ENCODE measurements at regions not wholly inside any gene's neighbourhood (a gene's known extent, or its start where the extent isn't known, plus 50 kb on each side); places are given as distances from the start of the nearest gene placed in this dataset.
A peak's percentile ranks its signal among the peaks of the same experiment; 100 is the strongest.

- Histone ChIP-seq H3K27me3 (no peaks in the 10 kb centered on the region), H3K4me2 (no peak overlapping the region), H3K36me3 (no peaks in the 10 kb centered on the region), H3K27ac (no peak overlapping the region), H3K4me3 (no peak overlapping the region), H3K9me3 (ENCODE audit: low read depth) (no peaks in the 10 kb centered on the region), H3F3A (ENCODE audit: low read depth) (no peaks in the 10 kb centered on the region), H3K9ac (no peak overlapping the region), H3K4me1 (no peaks in the 10 kb centered on the region), H3K79me2 (ENCODE audit: low read depth) (no peaks in the 10 kb centered on the region), H2AFZ (replicated peaks) (no peak overlapping the region), H4K20me1 (ENCODE audit: low read depth) (no peaks in the 10 kb centered on the region)
- peaks cover 28% of the 10 kb centered on the region for H3K4me1 Mint-ChIP-seq
- H3K27me3 Mint-ChIP-seq (ENCODE audit: insufficient read depth, low read depth) = peaks cover 3% of the 10 kb centered on the region
- H3K27ac Mint-ChIP-seq = no peak overlapping the region
- H3K4me3 Mint-ChIP-seq = no peak overlapping the region
- TF ChIP-seq EZH2 (IDR thresholded peaks at IDR 0.05) = no peak
- TF ChIP-seq EZH2phosphoT487 (IDR thresholded peaks at IDR 0.05) = no peak
- TF ChIP-seq CTCF (IDR thresholded peaks at IDR 0.05) = no peak
- no peaks in the 10 kb centered on the region for H3K9me3 Mint-ChIP-seq
- no peak for DNase-seq (ENCODE audit: low spot score)
- no peaks in the 10 kb centered on the region for H3K36me3 Mint-ChIP-seq
Measured at GRCh38 chr11:116124922-116125714, 620.9 kb upstream of the CADM1 start.

- peaks cover 3% of the 10 kb centered on the region for H3K27me3 Mint-ChIP-seq (ENCODE audit: insufficient read depth, low read depth)
- Histone ChIP-seq H3K4me1 (no peaks in the 10 kb centered on the region), H4K20me1 (ENCODE audit: low read depth) (no peaks in the 10 kb centered on the region), H3K9ac (no peak overlapping the region), H2AFZ (replicated peaks) (no peak overlapping the region), H3F3A (ENCODE audit: low read depth) (no peaks in the 10 kb centered on the region), H3K79me2 (ENCODE audit: low read depth) (no peaks in the 10 kb centered on the region), H3K36me3 (no peaks in the 10 kb centered on the region), H3K27ac (no peak overlapping the region), H3K27me3 (no peaks in the 10 kb centered on the region), H3K9me3 (ENCODE audit: low read depth) (no peaks in the 10 kb centered on the region), H3K4me3 (no peak overlapping the region), H3K4me2 (no peak overlapping the region)
- peak overlapping the region; percentile 33 for H3K4me3 Mint-ChIP-seq
- no peak for DNase-seq (ENCODE audit: low spot score)
- no peak overlapping the region for H3K27ac Mint-ChIP-seq
- TF ChIP-seq EZH2phosphoT487 (IDR thresholded peaks at IDR 0.05) = no peak
- no peak for TF ChIP-seq CTCF (IDR thresholded peaks at IDR 0.05)
- no peak for TF ChIP-seq EZH2 (IDR thresholded peaks at IDR 0.05)
- peaks cover 28% of the 10 kb centered on the region for H3K4me1 Mint-ChIP-seq
- H3K36me3 Mint-ChIP-seq = no peaks in the 10 kb centered on the region
- no peaks in the 10 kb centered on the region for H3K9me3 Mint-ChIP-seq
Measured at GRCh38 chr11:116123739-116124138, 619.5 kb upstream of the CADM1 start.

- no peak overlapping the region for H2AFZ ChIP-seq (replicated peaks)
- H3F3A ChIP-seq (ENCODE audit: low read depth) = no peaks in the 10 kb centered on the region
- no peak overlapping the region for H3K4me2 ChIP-seq
- Mint-ChIP-seq H3K36me3 (no peaks in the 10 kb centered on the region), H3K27ac (no peak overlapping the region), H3K4me1 (peaks cover 23% of the 10 kb centered on the region), H3K4me3 (no peak overlapping the region), H3K9me3 (peaks cover 5% of the 10 kb centered on the region), H3K27me3 (ENCODE audit: insufficient read depth, low read depth) (peaks cover 3% of the 10 kb centered on the region)
- TF ChIP-seq EZH2 (IDR thresholded peaks at IDR 0.05) (no peak), CTCF (IDR thresholded peaks at IDR 0.05) (no peak), EZH2phosphoT487 (IDR thresholded peaks at IDR 0.05) (no peak)
- no peaks in the 10 kb centered on the region for H3K79me2 ChIP-seq (ENCODE audit: low read depth)
- H3K36me3 ChIP-seq = no peaks in the 10 kb centered on the region
- H3K27me3 ChIP-seq = no peaks in the 10 kb centered on the region
- H3K4me3 ChIP-seq = no peak overlapping the region
- no peaks in the 10 kb centered on the region for H3K9me3 ChIP-seq (ENCODE audit: low read depth)
- no peaks in the 10 kb centered on the region for H3K4me1 ChIP-seq
- H3K27ac ChIP-seq = no peak overlapping the region
- H4K20me1 ChIP-seq (ENCODE audit: low read depth) = no peaks in the 10 kb centered on the region
- H3K9ac ChIP-seq = no peak overlapping the region
- no peak for DNase-seq (ENCODE audit: low spot score)
Measured at GRCh38 chr11:116122697-116123472, 618.7 kb upstream of the CADM1 start.
